ENCODE measurements at regions not wholly inside any gene's neighbourhood (a gene's known extent, or its start where the extent isn't known, plus 50 kb on each side); places are given as distances from the start of the nearest gene placed in this dataset.

- Histone ChIP-seq H3K4me3 (no peak overlapping the region), H3K4me1 (replicated peaks in 1 of 2; ENCODE audit: control insufficient read depth in 2 of 2, insufficient read depth in 2 of 2, low read length in 2 of 2) (no peaks in the 10 kb centered on the region), H4K20me1 (replicated peaks; ENCODE audit: control insufficient read depth, insufficient read depth, low read length) (no peaks in the 10 kb centered on the region), H3K9ac (ENCODE audit: insufficient read depth in 1 of 2, low read depth in 2 of 2, low read length in 2 of 2) (no peak overlapping the region), H3K4me2 (ENCODE audit: insufficient read depth, low read length) (no peak overlapping the region), H3K9me3 (replicated peaks; ENCODE audit: control insufficient read depth, insufficient read depth, low read depth, low read length) (no peaks in the 10 kb centered on the region), H2AFZ (ENCODE audit: low read depth, low read length) (no peak overlapping the region), H3K27ac (ENCODE audit: extremely low read depth, low read depth, low read length) (no peak overlapping the region), H3K79me2 (ENCODE audit: control insufficient read depth, insufficient read depth, low read length) (no peaks in the 10 kb centered on the region), H3K9me1 (ENCODE audit: control insufficient read depth, insufficient read depth, low read length) (no peaks in the 10 kb centered on the region), H3K36me3 (ENCODE audit: control insufficient read depth, insufficient read depth, low read length) (no peaks in the 10 kb centered on the region), H3K27me3 (ENCODE audit: control insufficient read depth in 2 of 2, insufficient read depth in 2 of 2, low read length in 2 of 2) (peaks cover 0 to under 1% of the 10 kb centered on the region in 2 experiments; a peak in 2 of 5 replicates)
- FAIRE-seq: no peak
- POLR2A ChIA-PET: no interaction called here
- no TSS peak for BruUV-seq (replicated peaks)
- 0% methylated on average over 2 of the region's 2 CpGs for WGBS (ENCODE audit: insufficient coverage, low coverage, missing lambda C conversion rate)
- in situ Hi-C loops (cut with MboI) (no loop called here), intact Hi-C loops (cut with micrococcal nuclease) (no loop called here)
- DNase-seq (ENCODE audit: extremely low read depth in 1 of 4, low spot score in 3 of 4): no peak
- no peak for TF ChIP-seq ZBTB7A (IDR thresholded peaks at IDR 0.05; ENCODE audit: borderline replicate concordance, control insufficient read depth, low read depth, low read length)
- TF ChIP-seq FOXJ3 (CRISPR knock-in tag; IDR thresholded peaks at IDR 0.05): no peak
- TF ChIP-seq CHD7 (IDR thresholded peaks at IDR 0.05; ENCODE audit: low read depth, low read length): no peak
- TF ChIP-seq, protein P1, sequence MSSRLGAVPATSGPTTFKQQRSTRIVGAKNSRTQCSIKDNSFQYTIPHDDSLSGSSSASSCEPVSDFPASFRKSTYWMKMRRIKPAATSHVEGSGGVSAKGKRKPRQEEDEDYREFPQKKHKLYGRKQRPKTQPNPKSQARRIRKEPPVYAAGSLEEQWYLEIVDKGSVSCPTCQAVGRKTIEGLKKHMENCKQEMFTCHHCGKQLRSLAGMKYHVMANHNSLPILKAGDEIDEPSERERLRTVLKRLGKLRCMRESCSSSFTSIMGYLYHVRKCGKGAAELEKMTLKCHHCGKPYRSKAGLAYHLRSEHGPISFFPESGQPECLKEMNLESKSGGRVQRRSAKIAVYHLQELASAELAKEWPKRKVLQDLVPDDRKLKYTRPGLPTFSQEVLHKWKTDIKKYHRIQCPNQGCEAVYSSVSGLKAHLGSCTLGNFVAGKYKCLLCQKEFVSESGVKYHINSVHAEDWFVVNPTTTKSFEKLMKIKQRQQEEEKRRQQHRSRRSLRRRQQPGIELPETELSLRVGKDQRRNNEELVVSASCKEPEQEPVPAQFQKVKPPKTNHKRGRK (tag; IDR thresholded peaks at IDR 0.05): no peak
- TF ChIP-seq JUNB (CRISPR knock-in tag; conservative IDR thresholded peaks at IDR 0.05): no peak
- CTCF ChIA-PET (ENCODE audit: low intra/inter-chr PET ratio): no interaction called here
- no peak for ATAC-seq
Observed at GRCh38 chr13:110037925-110038573, 251.7 kb upstream of the IRS2 start.
